Activated gamma-delta T cell treated with anti-CD3 and anti-CD28 coated beads, Interleukin-2, amount 50 U/mL, for 16 hours (primary cell): ENCODE measurements at regions not wholly inside any gene's neighbourhood (a gene's known extent, or its start where the extent isn't known, plus 50 kb on each side); places are given as distances from the start of the nearest gene placed in this dataset.

Experiments
- DNase-seq: peaks from one replicate; pipeline ENCODE4 v3.0.0-alpha.2; 2020; ENCODE audit warnings: low read depth

DNA sequence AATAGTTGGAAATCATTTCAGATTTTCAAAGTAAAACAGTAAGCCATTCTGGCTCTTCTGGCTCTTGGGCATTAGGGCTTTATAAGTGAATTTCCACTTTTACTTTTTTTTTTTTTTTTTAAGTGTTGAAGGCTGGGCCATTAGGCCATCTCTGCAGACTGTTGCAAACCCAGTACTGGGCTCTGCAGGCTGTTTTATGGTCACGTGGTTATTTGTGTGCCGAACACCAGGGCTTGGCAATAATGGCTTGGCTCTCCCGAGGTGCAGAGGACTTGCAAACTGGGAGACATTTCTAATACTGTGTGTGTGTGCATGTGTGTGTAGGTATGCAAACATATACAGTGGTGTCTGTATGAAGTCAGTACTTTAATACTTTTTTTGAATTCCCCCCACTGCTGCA lies 194.9 kb upstream of the CDH5 start:
- no peak for DNase-seq

DNA sequence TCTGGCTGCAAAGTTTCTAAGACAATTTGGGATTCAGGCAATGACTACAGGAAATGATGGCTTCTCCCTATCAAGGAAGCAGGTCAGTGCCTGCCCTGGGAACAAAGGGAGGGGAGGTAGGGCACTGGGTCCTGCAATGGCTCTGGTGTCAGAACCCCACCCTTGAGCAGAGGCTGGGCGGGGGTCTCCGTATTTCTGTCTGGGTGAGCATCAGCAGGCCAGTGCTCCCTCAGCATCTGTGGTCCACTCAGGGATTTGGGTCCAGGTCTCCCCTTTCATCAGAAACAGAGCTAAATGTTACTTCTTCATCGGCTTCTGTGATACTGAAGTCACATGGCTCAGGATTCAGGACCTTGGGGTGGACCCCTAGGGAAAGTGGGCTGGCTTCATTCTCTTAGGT lies 195.5 kb upstream of the CDH5 start:
- DNase-seq: no peak

DNA sequence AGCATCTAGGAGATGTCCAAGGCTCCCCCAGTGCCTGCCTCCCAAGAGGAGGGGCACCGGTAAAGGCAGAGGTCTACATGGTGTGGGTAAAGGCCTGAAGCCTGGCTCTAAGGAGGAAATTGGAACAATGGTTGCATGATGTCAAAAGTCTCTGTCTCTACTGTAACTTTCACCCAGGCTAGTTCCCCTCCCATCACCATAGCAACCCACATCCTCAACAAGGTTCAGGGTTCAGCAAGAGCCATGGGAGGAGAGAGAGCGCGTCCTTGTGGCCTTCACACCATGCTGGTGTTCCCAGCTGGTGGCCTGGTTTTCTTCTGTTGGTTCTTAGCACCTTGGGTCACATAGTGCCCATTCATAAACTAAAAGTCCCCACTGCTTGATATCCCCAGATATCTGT lies 196.7 kb upstream of the CDH5 start:
- DNase-seq: no peak

- no peak for DNase-seq
These were observed 197.7 kb upstream of the CDH5 start for GRCh38 chr16:66168777-66169176.

GRCh38 chr16:66167564-66168291 lies 198.8 kb upstream of the CDH5 start:
- no peak for DNase-seq

- no peak for DNase-seq
These were observed 200.0 kb upstream of the CDH5 start for GRCh38 chr16:66166490-66166889.

DNA sequence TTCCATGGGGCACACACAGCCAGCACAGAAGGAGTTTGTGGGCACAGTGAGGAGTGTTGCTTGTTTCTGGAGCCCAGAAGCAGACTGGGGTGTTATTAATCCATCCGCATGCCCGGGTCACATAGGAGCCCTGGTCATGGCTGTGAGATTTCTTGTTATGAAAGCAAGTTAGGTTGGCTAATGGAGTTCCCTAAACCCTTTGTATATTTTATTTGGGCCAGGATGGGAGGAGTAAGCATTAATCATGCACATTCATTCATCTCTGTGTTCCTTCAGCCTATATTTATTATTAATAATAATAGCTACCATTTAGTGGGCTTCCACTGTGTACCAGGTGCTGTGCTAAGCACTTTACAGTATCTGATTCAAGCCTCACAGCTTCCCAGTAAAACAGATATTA lies 200.6 kb upstream of the CDH5 start:
- DNase-seq: no peak

GRCh38 chr16:66164581-66165247 lies 201.8 kb upstream of the CDH5 start:
- DNase-seq: no peak

GRCh38 chr16:66162821-66163220 lies 203.7 kb upstream of the CDH5 start:
- no peak for DNase-seq

DNA sequence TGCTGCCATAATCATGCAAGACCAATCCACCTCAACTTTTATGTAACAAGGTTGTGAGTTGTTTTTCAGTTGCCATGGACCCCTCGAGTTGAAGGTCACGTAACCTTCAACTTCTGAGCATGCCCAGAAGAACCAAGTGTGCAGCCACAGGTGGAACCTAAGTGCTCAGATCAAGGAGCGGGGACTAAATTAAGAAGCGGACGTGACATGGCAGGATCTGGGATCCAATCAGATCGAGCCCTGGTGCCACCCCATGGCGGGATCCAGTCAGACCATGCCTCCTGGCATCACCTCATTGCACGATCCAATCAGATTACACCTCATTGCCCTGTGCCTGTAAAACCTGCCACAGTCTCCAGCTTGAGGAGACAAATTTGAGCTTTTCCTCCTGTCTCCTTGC lies 204.5 kb upstream of the CDH5 start:
- DNase-seq: no peak

DNA sequence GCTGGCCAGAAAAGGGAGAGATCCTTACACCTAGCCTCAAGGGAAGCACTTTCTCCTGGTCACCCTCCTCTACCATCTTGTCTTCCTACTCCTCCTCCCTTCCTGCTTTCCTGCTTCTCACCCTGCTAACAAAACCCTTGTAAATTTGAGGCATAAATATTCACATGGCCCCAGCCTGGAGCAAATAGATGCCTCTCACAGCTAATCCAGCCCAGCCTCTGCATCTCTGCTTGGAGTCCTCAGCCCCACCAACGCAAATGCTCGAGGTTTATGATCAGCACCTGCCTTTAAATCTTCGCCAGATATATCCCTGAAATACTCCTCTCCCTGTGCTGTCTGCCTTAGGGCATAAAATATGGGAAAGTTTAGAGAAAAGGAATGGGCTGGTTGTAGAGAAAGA lies 205.2 kb upstream of the CDH5 start:
- DNase-seq: no peak

GRCh38 chr16:66159987-66160386 lies 206.5 kb upstream of the CDH5 start:
- DNase-seq: no peak

- DNase-seq: no peak
These were observed 210.0 kb upstream of the CDH5 start for GRCh38 chr16:66156538-66156937.

DNA sequence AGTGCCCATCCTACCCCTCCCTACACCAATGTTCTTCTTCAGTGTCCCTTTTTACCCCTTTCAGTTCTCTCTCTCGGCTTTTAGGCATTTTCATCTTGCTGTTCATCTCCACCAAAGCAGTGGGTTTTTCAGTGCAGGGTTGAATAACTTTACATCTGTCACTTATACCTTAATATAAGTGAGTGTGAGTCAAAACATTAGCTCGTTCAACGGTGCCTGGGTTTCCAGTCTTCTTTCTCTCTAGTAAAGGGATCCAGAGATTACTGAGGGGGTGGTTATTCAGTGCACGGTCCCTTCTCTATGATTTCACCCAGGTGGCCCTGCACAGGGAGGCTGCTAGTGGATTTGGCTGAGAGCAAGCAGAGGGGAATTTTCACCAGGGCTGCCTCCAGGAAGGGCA lies 210.6 kb upstream of the CDH5 start:
- DNase-seq: no peak

GRCh38 chr16:66154801-66155200 lies 211.7 kb upstream of the CDH5 start:
- DNase-seq: no peak

DNA sequence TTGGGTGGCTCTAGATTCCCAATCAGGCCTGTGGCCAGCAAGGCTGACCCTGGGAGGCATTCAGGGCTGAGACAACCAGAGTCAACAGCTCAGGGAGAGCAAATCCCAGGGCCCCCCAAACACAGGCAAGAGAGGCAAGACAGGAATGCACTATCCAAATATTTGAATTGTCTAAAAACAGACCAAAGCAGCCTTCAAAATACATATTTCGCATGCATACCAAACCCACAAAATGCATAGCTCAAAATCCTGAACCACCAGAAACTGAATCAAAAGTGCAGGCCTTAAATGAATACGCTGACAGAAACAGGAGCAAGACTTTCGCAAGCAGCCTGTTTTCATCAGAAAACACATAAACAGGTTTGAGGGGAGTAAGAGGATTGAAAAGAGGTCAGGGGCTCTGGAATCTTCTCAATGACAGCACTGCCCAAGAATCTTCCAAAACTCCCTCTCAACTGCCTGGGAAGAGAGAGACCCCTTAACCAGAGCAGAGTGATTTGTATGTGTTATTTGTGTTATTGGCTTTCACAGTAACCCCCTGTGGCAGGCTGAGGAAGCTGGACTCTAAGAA lies 213.6 kb upstream of the CDH5 start:
- DNase-seq: no peak

GRCh38 chr16:66152181-66152580 lies 214.3 kb upstream of the CDH5 start:
- no peak for DNase-seq

- DNase-seq: no peak
These were observed 215.6 kb upstream of the CDH5 start for GRCh38 chr16:66150698-66151482.

DNA sequence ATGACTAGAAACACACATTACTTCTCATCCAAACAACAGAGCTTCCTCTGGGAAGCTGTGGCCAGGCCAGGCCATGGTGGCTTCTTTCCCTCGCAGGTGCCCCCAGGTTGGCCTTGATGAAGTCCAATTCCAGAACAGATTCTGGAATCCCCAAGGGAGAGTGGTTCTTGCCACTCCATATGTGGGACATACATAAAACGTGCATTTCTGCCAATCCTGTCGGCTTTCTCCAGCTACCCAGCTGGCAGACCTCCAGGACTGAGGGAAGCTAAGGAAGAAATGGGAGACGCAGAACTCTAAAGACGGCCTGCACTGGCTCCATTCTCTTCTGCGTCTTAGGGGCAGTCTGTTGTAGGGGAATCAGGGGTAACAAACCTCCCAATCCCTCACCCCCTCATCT lies 219.2 kb upstream of the CDH5 start:
- DNase-seq: no peak

- no peak for DNase-seq
These were observed 219.7 kb upstream of the CDH5 start for GRCh38 chr16:66146798-66147197.

GRCh38 chr16:66144641-66145040 lies 221.8 kb upstream of the CDH5 start:
- DNase-seq: no peak

DNA sequence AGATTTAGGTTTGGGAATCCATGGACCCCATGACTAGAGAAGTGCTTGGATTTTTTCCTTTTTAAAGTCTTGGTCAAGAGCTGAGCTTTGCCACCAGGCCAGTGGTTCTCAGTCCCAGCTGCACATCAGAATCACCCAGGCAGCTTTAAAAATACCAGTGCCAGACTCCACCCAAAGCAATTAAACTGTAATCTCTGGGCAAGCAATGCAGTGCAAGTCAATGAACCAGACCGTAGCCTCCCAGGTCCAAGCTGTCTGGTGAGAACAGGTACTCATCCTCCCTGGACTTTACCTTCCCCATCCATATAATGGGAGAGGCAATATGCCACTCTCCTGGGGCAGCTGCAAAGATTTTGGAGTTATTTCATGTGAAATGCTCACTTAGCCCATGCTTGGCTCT lies 223.1 kb upstream of the CDH5 start:
- no peak for DNase-seq

- DNase-seq: no peak
These were observed 224.6 kb upstream of the CDH5 start for GRCh38 chr16:66141885-66142284.
